GM21447 (cell line): ENCODE measurements at regions not wholly inside any gene's neighbourhood (a gene's known extent, or its start where the extent isn't known, plus 50 kb on each side); places are given as distances from the start of the nearest gene placed in this dataset.

ENCODE experiments used
- ATAC-seq: cut with Tn5 transposase; IDR thresholded peaks from one replicate; pipeline ENCODE4 v1.9.1; 2021; ENCODE audit not compliant: unreplicated experiment

GRCh38 chr5:68957591-68957990 lies 136.2 kb upstream of the SLC30A5 start:
- no peak for ATAC-seq

GRCh38 chr5:68958428-68958827 lies 135.4 kb upstream of the SLC30A5 start:
- ATAC-seq: no peak

GRCh38 chr5:68960456-68960855 lies 133.4 kb upstream of the SLC30A5 start:
- no peak for ATAC-seq

DNA sequence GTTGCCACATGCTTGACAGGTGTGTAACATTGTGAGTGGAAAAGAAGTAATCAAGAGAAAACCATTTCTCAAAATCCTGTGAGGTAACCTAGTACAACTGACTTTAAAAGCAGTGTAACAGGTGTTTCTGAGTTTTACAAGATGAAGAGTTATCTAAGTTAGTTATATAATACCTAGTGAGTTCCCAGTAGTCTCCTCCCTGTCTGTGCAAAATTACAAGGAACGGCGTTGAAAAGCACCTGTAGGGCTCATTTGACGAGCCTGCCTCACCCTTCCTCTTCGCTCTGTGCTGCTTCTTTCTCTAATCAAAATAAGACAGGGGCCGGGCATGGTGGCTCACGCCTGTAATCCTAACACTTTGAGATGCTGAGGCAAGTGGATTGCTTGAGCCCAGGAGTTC lies 132.9 kb upstream of the SLC30A5 start:
- ATAC-seq: no peak

GRCh38 chr5:68961762-68962161 lies 132.1 kb upstream of the SLC30A5 start:
- ATAC-seq: no peak

DNA sequence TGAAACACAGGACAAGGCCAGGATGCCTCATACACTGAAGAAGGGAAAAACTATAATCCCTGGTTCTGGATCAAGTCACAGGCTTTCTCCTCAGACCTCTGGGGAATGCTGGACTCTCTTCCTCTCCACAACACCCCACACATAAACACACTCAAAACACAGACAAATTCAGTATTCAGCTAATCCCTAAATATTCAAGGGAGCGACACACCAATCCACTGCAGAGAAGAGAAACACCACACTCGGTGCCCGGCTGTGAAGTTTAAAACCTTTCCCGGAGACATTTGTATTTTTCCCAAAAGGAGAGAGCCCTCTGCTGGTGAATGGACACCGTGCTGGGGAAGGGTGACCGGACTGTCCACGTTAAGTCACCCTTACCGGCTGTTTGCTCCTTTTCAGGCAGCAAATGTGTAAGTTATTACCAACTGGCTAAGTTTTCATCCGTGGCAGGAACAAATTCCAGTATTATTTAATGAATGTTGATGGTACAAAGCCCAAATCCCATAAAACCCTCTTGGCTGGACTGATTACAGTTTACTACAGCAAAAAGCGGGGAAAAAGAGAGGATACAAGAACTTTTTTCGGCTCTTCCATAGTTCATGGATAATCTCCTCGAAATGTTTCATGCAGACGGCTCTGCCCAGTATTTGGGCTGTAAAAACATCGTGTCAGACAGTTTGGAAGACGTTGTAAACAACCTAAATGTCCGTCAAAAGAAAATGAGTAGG lies 130.9 kb upstream of the SLC30A5 start:
- no peak for ATAC-seq

DNA sequence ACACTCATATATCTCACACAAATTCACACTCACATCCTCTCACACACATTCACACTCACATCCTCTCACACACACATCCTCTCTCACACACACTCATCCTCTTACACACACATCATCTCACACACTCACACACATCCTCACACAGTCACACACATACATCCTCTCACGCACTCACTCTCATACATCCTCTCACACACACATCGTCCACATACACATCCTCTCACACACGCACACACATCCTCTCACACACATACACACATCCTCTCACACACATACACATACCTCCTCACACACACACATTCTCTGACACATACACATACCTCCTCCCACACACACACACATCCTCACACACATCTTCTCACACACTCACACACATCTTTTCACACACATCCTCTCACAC lies 129.1 kb upstream of the SLC30A5 start:
- ATAC-seq: no peak

DNA sequence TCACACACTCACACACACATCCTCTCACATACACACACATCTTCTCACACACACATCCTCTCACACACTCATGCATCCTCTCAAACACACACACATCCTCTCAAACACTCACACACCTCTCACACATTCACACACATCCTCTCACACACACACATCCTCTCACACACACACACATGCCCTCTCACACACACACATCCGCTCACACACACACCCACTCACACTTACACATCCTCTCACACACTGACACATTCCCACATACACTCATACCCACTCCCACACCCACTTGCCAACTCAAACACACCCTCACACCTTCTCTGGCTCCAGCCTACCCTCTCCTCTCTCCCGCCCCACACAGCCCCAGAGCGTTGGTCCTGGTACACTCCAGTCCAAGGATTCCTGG lies 127.9 kb upstream of the SLC30A5 start:
- ATAC-seq: no peak

DNA sequence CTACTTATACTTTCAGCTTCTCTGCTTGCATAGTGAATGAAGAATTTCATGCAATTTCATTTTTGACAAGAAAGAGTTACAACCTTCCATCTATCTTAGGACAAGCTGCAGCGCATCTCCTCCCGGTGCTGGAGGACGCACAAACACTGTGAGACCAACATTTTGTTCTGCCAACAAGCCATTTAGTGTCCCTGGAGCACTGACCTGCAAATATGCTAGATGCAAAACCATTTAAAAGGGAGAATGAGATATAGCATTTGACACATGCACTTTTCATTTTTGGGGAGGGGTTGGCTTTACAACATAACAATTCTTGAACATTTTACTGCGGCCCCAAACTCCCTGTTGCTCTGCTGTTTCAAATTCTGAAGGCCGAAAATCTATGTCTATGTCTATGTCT lies 127.2 kb upstream of the SLC30A5 start:
- no peak for ATAC-seq

GRCh38 chr5:68968429-68968828 lies 125.4 kb upstream of the SLC30A5 start:
- ATAC-seq: no peak

- no peak for ATAC-seq
Observed at GRCh38 chr5:68970617-68971016, 123.2 kb upstream of the SLC30A5 start.

GRCh38 chr5:68973696-68974095 lies 120.1 kb upstream of the SLC30A5 start:
- no peak for ATAC-seq

GRCh38 chr5:68983043-68983442 lies 110.8 kb upstream of the SLC30A5 start:
- no peak for ATAC-seq

- no peak for ATAC-seq
Observed at GRCh38 chr5:68983959-68984358, 109.9 kb upstream of the SLC30A5 start.

GRCh38 chr5:68991279-68992084 lies 102.3 kb upstream of the SLC30A5 start:
- ATAC-seq: no peak

DNA sequence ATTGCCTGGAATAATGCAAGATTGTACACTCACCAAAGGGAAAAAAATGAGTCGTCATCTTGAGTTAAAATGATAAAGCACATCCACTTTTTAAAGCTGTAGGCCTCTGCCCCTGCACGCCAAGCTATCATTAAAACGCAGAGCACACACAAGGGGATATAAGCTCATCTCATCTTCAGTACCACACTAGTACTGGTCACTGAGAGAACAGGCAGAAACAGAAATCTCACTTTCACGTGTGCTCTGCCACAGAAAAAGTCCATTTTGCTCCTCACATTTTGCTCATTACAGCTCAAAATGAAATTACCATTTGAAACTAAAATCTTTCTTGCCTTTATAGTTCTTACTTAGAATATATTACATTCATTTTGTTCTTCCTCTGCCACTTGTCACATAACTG lies 99.2 kb upstream of the SLC30A5 start:
- ATAC-seq: peak; percentile 70

- ATAC-seq: no peak
Observed at GRCh38 chr5:68995845-68996545, 97.8 kb upstream of the SLC30A5 start.

- no peak for ATAC-seq
Observed at GRCh38 chr5:68999181-68999580, 94.6 kb upstream of the SLC30A5 start.

- no peak for ATAC-seq
Observed at GRCh38 chr5:69000216-69000919, 93.4 kb upstream of the SLC30A5 start.

- no peak for ATAC-seq
Observed at GRCh38 chr5:69000949-69001348, 92.9 kb upstream of the SLC30A5 start.

- ATAC-seq: no peak
Observed at GRCh38 chr5:69001627-69002026, 92.2 kb upstream of the SLC30A5 start.
